ENCODE measurements at regions not wholly inside any gene's neighbourhood (a gene's known extent, or its start where the extent isn't known, plus 50 kb on each side); places are given as distances from the start of the nearest gene placed in this dataset.

DNA sequence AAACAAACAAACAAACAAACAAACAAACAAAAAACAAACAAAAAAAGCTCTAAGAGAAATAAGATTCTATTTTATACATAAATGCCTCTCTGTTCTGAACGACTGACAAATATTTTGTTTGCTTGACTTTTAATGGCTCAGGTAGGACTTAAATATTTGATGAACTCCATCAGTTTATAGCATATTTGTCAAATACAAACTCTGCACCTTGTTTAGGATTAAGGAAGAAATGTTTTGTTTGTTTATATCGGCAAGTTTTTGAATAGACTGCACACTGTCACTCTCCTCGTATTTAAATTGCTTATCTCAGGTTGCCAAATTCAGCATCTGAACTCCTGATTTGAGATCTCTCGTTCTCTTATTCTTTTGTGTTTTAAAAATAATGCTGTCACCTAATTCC is 1499.7 kb upstream of the SLC10A2 start:
- TF ChIP-seq, protein P1, sequence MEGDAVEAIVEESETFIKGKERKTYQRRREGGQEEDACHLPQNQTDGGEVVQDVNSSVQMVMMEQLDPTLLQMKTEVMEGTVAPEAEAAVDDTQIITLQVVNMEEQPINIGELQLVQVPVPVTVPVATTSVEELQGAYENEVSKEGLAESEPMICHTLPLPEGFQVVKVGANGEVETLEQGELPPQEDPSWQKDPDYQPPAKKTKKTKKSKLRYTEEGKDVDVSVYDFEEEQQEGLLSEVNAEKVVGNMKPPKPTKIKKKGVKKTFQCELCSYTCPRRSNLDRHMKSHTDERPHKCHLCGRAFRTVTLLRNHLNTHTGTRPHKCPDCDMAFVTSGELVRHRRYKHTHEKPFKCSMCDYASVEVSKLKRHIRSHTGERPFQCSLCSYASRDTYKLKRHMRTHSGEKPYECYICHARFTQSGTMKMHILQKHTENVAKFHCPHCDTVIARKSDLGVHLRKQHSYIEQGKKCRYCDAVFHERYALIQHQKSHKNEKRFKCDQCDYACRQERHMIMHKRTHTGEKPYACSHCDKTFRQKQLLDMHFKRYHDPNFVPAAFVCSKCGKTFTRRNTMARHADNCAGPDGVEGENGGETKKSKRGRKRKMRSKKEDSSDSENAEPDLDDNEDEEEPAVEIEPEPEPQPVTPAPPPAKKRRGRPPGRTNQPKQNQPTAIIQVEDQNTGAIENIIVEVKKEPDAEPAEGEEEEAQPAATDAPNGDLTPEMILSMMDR (conservative IDR thresholded peaks at IDR 0.05; ENCODE audit: low read depth in 2 of 2) = no peak
- TF ChIP-seq EZH2phosphoT487 (IDR thresholded peaks at IDR 0.05; ENCODE audit: unreplicated experiment) (no peak), EZH2 (IDR thresholded peaks at IDR 0.05; ENCODE audit: low read depth, unreplicated experiment) (no peak)

Data from GM23338 (cell line).